HG02884 (cell line): ENCODE measurements at regions not wholly inside any gene's neighbourhood (a gene's known extent, or its start where the extent isn't known, plus 50 kb on each side); places are given as distances from the start of the nearest gene placed in this dataset.

ENCODE experiments used
- ATAC-seq: cut with Tn5 transposase; IDR thresholded peaks from one replicate; pipeline ENCODE4 v1.9.1; 2021; ENCODE audit warnings: mild to moderate bottlenecking, moderate library complexity; ENCODE audit not compliant: unreplicated experiment

DNA sequence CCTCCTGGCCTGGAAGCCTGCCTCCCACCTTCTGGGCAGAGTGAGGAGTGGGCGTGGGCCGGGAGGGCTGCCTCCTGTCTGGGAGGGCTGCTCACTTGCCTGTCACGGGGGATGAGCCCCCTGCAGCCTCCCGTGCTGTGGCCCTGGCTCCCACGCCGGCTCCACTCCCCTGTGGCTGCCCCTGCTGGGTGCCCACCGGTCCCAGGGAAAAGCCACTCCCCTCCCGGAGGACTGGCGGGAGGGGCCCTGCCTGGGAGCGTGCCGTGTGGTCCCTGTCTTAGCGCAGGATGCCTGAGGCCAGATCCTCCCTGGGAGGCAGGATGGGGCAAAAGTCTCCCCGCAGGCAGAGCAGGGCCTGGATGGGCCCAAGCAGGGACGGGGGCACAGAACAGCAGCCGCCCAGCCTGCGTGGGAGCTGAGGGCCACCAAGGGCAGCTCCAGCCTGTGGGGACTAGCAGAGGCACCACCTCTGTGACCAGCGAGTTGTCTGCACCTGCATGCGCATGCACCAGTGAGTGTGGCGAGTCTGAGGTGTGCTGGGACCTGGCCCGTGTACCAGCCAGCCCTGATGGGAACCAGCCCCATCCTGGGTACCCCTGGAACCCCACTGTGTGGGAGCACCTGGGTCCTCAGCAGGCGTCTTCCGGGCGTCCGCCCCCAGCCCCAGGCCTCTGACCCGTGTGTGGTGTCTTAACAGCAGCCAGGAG lies 339.9 kb downstream of the SEC14L1 start:
- ATAC-seq: no peak

DNA sequence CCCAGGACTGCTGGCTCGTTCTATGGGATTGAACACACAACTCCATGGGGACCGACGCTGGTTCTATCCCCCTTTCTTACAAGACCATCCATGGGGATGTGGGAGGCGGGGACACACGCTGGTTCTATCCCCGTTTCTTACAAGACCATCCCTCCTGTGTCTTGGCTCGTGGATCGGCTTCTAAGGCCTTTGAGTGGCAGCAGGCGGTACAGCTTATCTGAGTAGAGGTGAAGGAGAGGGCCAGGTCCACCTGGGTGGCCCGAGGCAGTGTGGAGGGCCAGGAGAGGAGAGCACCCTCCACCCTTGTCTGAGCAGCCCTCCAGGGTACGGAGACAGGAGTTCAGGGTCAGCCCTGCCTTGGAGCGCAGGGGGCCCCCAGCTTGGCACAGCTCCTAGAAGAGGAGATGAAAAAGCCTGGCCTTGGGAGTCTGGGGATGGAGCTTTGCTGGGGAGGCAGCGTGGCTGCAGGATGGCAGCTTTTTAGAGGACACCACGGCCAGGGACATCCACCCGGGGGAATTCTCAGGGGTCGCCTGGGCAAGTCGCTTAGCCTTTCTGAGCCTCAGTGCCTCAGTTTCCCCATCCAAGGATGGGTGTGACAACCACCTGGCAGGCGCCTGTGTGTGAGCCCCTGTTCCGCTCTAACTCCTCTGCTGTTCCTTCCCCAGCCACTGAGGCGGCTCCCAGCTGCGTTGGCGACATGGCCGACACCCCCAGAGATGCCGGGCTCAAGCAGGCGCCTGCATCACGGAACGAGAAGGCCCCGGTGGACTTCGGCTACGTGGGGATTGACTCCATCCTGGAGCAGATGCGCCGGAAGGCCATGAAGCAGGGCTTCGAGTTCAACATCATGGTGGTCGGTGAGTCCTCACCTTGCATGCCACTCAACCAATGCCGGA lies 341.0 kb downstream of the SEC14L1 start:
- ATAC-seq: no peak

DNA sequence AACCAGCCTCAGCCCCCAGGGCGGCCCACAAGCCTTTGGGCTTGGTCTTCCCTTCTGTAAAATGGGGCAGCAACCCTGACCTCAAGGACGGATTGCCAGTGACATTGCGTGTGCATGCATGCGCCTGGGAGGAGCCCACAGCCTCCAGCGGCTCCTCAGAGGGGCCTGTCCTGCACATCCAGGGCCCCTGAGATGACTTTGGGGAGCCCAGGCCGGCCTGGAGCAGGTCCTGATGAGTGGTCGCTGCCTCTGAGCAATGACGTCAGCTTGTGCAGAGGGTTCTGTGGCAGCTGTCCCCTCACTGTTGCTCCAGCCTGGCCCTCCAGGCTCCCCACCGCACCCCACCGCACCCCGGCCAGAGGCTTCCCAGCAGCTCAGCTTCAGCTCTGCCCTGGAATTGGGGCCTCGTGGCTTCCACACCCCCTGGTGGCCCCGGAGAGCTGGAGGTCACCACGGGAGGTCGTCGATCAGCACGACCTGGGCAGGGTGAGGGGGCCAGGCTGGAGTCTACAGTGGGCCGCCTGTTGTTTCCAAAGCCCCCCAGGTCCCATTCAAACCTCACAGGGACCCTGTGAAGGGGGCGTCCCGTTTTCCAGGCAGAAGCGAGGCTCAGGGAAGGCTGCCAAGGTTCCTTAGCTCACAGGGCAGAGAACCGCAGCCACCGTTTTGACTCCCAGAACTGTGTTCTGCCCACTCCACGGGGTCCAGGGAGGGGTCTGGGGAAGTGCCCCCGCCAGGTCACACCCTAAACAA lies 341.8 kb downstream of the SEC14L1 start:
- no peak for ATAC-seq

DNA sequence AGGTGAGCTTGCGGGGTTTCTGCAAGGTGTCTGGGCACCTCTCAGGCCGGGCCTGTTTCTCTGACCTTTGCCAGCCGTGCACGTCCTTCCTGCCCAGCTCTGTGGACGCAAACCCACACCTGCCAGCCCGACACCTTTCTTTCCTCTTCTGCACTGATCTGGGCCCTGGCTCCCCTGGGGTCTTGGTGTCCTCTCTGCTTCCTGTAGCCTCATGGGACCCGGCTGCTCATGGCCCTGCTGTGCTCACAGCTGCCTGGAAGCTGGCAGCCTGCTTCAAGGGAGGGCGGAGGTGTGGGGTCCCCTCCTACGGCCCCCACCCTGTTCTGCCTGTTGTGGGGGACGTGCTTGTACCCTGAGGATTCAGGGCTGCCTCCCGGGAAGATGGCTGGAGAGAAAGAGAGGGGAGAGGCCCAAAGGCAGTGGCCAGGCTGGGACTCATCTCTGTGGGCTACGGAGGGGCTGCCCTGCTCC lies 342.4 kb downstream of the SEC14L1 start:
- ATAC-seq: no peak

DNA sequence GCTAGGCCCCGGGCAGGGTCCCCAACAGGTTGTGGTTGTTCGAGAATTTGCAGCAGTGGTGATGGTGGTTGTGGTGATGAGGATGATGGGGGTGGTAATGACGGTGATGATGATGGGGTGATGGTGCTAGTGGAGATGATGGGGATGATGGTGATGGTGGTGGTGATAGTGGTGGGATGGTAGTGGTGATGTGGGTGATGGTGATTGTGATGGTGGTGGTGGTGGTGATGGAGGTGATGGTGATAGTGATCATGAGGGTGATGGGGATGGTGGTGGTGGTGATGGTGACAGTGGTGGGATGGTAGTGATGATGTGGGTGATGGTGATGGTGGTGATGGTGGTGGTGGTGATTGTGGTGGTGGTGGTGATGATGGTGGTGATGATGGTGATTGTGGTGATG lies 343.3 kb downstream of the SEC14L1 start:
- no peak for ATAC-seq

DNA sequence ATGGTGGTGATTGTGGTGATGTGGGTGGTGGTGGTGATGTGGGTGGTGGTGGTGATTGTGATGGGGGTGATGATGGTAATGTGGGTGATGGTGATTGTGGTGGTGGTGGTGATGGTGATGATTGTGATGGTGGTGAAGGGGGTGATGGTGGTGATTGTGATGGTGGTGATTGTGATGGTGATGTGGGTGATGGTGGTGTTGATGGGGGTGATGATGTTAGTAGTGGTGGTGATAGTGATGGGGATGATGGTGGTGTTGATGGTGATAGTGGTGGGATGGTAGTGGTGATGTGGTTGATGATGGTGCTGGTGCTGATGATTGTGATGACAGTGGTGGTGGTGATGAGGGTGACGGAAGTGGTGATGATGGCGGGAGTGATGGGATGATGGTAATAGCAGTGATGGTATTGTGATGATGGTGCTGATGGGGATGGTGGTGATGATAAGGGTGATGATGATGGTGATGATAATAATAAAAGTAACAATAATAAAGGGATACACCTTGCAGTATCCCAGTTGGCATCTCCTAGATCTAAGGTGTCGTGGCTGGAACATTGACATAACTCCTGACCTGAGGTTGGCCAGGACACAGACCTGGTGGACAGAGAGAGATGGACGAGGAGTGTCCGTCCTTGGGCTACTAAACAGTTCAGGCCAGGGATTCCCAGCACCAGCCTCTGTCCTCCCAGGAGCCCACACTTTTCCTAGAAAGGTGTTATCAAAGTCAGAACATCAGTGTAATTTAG lies 344.5 kb downstream of the SEC14L1 start:
- ATAC-seq: no peak

DNA sequence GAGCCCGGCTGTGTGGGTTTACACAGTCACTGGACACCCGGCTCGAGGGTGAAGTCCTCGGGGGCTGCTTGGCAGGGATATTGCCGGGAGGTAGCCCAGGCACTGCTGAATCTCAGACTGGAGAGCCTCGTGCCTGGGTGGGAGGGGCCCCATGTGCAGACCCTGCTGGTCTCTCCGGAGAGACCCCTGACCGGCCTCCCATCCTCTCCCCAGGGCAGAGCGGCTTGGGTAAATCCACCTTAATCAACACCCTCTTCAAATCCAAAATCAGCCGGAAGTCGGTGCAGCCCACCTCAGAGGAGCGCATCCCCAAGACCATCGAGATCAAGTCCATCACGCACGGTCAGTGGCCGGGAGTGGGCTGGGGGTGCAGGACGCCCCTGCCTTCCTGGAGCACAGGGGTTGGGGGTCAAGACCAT lies 346.5 kb downstream of the SEC14L1 start:
- ATAC-seq: no peak

DNA sequence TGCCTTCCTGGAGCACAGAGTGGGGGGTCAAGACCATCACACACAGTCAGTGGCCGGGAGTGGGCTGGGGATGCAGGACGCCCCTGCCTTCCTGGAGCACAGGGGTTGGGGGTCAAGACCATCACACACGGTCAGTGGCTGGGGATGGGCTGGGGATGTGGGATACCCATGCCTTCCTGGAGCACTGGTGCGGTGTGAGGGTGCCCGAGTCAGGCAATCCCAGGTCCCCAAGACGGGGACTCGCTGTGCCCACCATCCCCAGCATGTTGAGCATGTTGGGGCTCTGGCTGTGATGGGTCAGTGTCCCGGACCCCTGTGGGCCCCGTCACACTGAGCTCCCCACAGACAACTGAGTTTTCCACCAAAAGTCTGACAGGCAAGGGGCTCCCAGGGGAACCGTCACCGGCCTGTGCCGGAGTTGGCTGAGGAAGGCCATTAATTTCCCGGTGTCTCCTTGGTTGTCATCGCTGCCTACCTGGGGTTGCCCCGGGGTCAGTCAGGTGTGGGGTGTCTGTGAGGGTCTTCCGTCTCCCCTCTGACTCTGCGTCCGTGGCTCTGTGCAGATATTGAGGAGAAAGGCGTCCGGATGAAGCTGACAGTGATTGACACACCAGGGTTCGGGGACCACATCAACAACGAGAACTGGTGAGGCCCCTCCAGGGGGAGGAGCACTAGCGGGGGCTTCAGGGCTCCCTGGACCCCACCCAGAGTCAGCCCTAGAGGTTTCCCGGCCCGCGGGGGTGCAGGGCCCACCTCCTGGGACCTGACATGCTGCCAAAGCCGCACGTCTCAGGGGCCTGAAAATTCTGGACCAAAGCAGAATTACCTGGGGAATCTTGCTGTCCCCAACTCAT lies 347.1 kb downstream of the SEC14L1 start:
- ATAC-seq: no peak

DNA sequence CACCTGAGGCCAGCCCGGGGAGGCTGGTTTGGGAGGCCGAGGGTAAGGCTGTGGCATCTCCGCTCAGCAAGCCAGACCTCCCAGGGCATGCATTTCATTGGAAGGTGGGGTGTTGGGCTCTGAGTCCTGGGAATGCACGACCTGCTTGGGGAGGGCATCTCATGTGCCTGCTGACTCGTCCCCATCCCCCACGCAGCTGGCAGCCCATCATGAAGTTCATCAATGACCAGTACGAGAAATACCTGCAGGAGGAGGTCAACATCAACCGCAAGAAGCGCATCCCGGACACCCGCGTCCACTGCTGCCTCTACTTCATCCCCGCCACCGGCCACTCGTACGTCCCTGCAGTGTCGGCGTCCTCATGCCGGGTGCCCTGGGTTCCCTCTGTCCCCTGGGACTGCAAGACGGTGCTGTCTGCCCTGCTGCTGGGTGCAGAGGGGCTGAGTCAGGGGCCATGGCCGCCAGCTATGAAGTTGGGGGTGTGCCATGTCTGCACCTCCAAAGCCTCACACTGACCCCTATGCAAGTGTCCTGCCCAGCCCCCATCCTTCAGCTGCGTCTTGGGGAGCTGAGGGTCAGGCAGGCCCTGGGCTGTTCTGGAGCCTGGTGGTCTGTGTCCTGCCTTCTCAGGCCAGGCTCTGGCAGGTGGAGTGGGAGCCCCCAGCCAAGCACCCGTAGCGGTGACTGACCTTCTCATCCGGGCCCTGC lies 347.9 kb downstream of the SEC14L1 start:
- ATAC-seq: no peak

DNA sequence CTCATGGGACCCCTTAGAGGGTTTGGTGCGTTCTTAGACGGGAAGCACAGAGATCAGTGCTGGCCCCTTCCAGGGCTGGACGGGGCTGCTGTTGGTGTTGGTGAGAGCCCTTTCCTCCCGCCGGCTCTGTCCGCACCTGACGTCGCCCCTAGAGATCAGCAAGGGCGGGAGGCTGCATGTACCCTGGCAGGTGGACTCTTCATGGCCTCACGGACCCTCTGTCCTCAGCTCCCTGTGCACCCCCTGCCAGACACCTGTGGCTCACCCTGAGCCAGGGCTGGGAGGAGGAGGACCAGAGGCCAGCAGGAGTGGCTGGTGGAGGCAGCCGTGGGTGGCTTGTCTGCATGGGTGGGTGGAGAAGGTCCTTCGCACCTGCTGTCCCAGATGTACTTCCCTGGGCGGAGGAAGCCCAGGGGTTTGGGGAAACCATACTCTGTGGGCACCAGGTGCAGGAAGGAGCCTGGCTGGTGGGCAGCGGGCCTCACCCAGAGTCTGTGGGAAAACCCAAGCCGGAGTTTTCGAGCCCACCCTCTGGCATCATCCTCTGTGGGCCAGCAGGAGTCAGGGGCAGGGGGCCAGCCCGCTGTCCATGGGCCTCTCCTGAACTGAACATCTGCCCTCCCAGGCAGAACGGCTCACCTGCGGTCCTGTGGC lies 348.6 kb downstream of the SEC14L1 start:
- no peak for ATAC-seq

DNA sequence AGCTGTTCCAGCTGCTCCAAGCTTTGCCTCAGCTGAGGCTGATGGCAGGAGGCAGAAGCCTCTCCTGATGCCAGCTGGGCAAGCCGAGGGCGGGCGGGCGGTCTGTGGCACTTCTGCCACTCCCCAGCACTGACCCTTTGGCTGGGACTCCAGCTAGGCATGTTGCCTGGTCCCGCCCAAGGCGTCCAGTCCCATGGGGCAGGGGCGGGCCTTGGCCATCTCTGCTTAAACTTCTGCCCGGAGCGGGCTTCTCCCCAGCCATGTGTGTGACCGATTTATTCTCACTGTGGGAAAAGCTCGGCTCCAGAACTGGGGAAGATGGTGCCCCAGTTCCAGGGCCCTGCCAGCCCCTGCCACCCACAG lies 349.1 kb downstream of the SEC14L1 start:
- no peak for ATAC-seq

DNA sequence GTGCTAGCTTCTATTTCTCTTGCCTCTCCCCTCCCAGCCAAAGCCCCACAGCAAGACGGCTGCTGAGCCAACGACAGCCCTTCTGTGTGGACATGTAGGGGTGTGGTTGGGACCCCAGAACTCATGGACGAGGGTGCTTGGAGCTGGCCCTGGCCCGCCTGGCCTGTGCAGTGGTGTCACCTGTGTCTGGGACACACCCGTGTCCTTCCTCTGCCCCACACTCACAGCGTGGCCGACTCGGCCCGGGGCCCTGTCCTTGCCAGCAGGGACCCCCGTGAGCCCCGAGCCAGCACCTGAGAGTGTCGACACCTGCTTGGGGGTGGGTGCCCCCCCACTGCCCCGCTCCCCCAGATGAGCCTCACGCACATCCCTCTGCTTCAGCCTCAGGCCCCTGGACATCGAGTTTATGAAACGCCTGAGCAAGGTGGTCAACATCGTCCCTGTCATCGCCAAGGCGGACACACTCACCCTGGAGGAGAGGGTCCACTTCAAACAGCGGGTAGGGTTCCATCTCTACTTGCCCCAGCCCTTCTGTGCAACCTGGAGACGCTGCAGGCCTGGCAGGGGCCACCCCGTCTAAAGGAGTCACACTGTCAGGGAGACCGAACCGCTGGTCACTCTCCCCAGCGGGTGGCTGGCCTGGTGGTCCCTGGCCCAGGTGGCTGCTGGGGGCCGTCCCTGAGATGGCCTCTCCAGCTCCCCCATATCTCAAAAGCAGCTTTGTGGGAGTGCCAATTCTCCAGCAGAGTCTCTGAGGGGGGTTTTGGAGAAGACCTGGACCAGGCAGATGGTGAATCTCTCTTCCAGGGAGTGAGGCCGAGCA lies 349.8 kb downstream of the SEC14L1 start:
- no peak for ATAC-seq

DNA sequence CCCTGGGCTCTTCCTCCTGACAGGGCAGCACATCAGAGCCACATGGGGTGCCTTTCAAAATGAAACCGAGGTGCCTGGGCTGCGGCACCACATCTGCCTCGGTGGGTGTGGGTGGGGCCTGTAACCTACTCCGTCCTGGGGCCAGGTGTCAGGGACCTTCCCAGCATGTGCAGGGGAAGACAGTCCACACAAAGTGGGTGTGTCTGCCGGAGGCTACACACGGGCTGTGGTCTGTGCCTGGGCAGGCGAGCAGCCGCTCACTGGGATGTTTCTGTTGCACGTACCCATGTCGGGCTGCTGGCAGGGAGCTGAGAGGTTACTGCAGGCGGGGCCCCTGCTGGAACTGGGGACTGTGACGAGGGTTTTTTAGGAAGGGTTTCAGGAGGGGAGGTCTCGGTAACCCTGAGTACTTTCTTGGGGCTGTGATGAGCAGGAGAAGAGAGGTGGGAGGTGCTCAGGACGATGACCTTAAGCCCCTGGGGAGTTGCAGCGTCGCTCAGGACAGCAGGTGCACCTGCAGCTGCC lies 351.2 kb downstream of the SEC14L1 start:
- ATAC-seq: no peak

DNA sequence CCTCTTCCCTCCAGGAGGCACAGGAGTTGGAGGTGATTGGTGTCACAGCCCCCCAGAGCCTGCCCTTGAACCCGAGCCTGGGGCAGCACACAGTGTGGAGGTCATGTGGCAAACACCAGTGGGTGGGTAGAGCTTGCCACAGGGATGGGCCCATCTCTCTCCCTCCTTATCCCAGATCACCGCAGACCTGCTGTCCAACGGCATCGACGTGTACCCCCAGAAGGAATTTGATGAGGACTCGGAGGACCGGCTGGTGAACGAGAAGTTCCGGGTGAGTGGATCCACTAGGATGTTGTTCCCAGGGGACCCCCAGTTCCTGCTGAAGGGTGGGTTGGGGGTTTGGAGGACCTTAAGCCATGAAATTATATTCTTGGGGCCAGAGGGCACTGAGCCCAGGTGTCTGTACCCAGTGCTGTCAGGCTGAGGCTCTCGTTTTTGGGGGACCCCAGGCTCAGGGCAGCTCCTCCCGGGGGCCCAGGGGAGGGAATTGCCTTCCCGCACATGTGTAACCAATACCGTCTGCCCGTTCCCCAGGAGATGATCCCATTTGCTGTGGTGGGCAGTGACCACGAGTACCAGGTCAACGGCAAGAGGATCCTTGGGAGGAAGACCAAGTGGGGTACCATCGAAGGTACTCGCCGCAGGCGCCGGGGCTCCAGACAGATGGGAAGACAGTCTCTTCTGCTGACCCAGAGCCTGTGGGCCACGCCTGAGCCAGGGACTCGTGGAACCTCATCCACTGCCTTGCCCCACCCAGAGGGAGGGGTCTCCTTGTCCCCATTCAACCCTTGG lies 351.9 kb downstream of the SEC14L1 start:
- ATAC-seq: no peak

DNA sequence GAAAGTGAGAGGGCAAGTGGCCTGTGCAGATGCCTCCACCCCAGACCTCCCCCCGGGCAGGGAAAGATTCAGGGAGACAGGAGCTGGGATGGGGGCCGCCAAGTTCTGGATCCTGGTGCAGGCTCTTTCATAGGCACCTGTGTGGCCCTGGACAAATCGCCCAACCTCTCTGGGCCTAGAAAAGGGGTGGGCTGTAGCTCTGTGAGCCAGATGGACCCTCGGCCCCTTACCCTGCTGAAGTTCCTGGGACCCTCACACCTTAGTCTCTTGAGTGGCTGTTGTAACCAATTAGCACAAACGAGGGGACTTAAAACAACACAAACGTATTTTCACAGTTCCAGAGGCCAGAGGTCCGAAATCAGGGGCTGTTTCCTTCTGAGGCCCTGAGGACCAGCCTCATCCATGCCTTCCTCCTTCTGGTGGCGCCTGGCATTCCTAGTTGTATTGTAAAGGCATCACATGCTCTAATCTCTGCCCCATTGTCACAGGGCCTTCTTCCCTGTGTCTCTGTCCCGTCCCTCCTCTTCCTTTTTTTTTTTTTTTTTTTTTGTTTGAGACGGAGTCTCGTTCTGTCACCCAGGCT lies 352.6 kb downstream of the SEC14L1 start:
- ATAC-seq: no peak

DNA sequence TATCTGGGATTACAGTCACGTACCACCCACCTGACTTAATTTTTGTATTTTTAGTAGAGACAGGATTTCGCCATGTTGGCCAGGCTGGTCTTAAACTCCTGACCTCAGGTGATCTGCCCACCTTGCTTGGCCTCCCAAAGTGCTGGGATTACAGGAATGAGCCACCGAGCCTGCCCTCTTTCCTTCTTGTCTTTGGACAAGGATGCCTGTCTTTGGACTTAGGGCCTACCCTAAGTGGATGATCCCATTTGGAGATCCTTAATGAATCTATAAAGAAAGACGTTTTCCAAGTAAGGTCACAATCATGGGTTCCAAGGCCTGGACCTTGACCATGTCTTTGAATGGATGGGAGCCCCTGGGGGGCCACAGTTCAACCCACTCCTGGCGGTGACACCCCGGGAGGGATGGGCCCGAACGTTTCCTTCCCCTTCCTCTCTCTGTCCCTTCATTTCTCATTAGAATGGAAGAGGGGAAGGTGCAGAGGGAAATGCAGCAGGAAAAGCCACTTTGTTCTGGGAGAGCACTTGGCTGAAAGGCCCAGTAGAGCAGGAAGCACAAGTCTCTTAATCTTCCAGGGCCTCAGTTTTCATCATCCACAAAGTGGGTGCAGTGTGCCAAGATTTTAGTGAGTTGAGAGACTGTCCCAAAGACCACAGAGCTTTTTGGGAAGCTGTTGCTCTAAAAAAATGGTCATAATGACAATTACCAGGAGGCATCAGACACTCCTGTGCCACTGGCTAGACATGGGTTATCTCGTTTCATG lies 353.3 kb downstream of the SEC14L1 start:
- ATAC-seq: no peak
